GM12878 (cell line): ENCODE measurements at regions not wholly inside any gene's neighbourhood (a gene's known extent, or its start where the extent isn't known, plus 50 kb on each side); places are given as distances from the start of the nearest gene placed in this dataset.

Source experiments
- ATF7 ChIP-seq: fragments of 450-650 bp; IDR thresholded peaks from 2 replicates; pipeline ENCODE4 v1.6.1; 2016; ENCODE audit warnings: low read depth, mild to moderate bottlenecking
- BCL11A ChIP-seq: IDR thresholded peaks from 2 replicates; pipeline ENCODE4 v1.6.1; 2011; ENCODE audit warnings: low read depth, low read length
- CBX3 ChIP-seq: fragments of 200-600 bp; sonication (generic); IDR thresholded peaks from 2 replicates; pipeline ENCODE4 v1.6.1; 2016; ENCODE audit warnings: low read depth, borderline replicate concordance
- CREB1 ChIP-seq: IDR thresholded peaks from 2 replicates; pipeline ENCODE4 v1.6.1; 2012; ENCODE audit warnings: low read depth, mild to moderate bottlenecking, inconsistent platforms
- EED ChIP-seq: sonication (generic); IDR thresholded peaks from 2 replicates; pipeline ENCODE4 v1.6.1; 2016; ENCODE audit warnings: antibody characterized with exemption, low read depth
- ETV6 ChIP-seq, 2 experiments: fragments of 450-650 bp in 1 of 2; IDR thresholded peaks in 1 of 2; conservative IDR thresholded peaks in 1 of 2; 2 replicates each; pipeline ENCODE4 v1.6.1; 2014; ENCODE audit warnings: antibody characterized with exemption in 1 of 2, borderline replicate concordance in 1 of 2, low read depth in 1 of 2, mild to moderate bottlenecking in 1 of 2, moderate library complexity in 1 of 2
- HDGF ChIP-seq: fragments of 450-650 bp; IDR thresholded peaks from 2 replicates; pipeline ENCODE4 v1.6.1; 2016; ENCODE audit warnings: antibody characterized with exemption
- MTA3 ChIP-seq: IDR thresholded peaks from 2 replicates; pipeline ENCODE4 v1.6.1; 2012; ENCODE audit warnings: low read length, inconsistent platforms, borderline replicate concordance
- NFYB ChIP-seq: IDR thresholded peaks from 2 replicates; pipeline ENCODE4 v1.6.1; 2011; ENCODE audit warnings: low read depth, mild to moderate bottlenecking, low read length, improper control_type of control experiment, moderate library complexity; ENCODE audit not compliant: insufficient read depth
- PAX8 ChIP-seq: fragments of 450-650 bp; IDR thresholded peaks from 2 replicates; pipeline ENCODE4 v1.6.1; 2017; ENCODE audit warnings: mild to moderate bottlenecking, moderate library complexity
- RCOR1 ChIP-seq: conservative IDR thresholded peaks from 2 replicates; pipeline ENCODE4 v1.6.1; 2012; ENCODE audit warnings: low read depth, low read length, improper control_type of control experiment
- SUZ12 ChIP-seq: fragments of 200-600 bp; sonication (generic); IDR thresholded peaks from one replicate; pipeline ENCODE4 v1.6.1; 2018; ENCODE audit warnings: antibody characterized with exemption, mild to moderate bottlenecking; ENCODE audit not compliant: unreplicated experiment
- TBL1XR1 ChIP-seq: IDR thresholded peaks from 2 replicates; pipeline ENCODE4 v1.6.1; 2012; ENCODE audit warnings: low read depth, low read length, improper control_type of control experiment
- ZBED1 ChIP-seq: IDR thresholded peaks from 2 replicates; pipeline ENCODE4 v1.6.1; 2016; ENCODE audit warnings: borderline replicate concordance
- ZNF207 ChIP-seq: fragments of 450-650 bp; IDR thresholded peaks from 2 replicates; pipeline ENCODE4 v1.6.1; 2014; ENCODE audit warnings: antibody characterized with exemption, mild to moderate bottlenecking, borderline replicate concordance
- ZNF217 ChIP-seq: fragments of 450-650 bp; IDR thresholded peaks from 2 replicates; pipeline ENCODE4 v1.6.1; 2017; ENCODE audit warnings: antibody characterized with exemption, mild to moderate bottlenecking
- ZNF384 ChIP-seq: IDR thresholded peaks from 2 replicates; pipeline ENCODE4 v1.6.1; 2012; ENCODE audit warnings: low read depth, mild to moderate bottlenecking, low read length, improper control_type of control experiment, borderline replicate concordance
- TF ChIP-seq, protein P1 (sequence below): fragments of 450-650 bp; formaldehyde crosslinking; IDR thresholded peaks from 2 replicates; pipeline ENCODE4 v1.5.0; 2022; ENCODE audit warnings: mild to moderate bottlenecking, missing genetic modification characterization
- TF ChIP-seq, protein P2 (sequence below): IDR thresholded peaks from 2 replicates; pipeline ENCODE4 v1.6.1; 2012; ENCODE audit warnings: mild to moderate bottlenecking, low read depth, low read length
- TF ChIP-seq, protein P3 (sequence below): IDR thresholded peaks from 2 replicates; pipeline ENCODE4 v1.6.1; 2011; ENCODE audit warnings: borderline replicate concordance, low read depth, mild to moderate bottlenecking, moderate library complexity, low read length; ENCODE audit not compliant: insufficient read depth, poor library complexity, severe bottlenecking
- TF ChIP-seq, protein P4 (sequence below): fragments of 450-650 bp; IDR thresholded peaks from 2 replicates; pipeline ENCODE4 v1.6.1; 2014; ENCODE audit warnings: mild to moderate bottlenecking

DNA sequence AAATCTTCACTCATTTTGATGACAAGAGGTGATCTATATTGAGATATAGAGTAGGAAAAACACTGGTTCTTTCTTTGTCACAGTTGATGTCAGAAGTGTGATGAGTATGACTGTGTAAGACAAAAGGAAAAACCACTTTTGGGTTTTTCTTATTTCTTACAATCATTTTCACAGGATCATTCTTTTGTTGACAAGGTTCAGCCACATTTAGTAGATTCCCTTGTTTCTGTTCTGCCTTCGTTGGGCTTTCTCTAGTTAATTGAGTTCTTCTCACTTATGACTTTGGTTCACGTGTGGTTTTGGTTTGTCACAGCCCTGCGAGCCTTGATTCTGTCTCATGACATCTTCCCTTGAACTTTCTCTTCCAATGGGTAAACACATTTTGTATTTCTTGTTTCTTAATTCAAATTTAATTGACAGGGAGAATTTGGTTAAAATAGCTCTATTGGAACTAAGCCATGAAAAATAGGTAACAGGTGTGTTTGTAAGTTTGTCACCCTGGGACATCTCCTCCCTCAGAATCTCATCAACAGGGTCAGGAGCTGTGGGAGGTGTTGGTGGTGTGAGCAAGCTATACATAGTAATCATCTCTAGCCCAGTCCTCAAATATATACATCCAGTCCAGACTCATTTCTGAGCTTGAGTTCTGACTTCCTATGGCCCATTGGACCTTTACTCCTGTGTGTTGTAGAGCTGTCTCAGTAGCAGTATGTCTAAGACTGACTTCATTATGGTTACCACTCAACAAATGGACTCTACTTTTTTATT is 255.3 kb downstream of the BMP4 start (continued):
- TF ChIP-seq CBX3 (no peak), MTA3 (no peak), PAX8 (no peak), ZNF207 (no peak), HDGF (no peak), ZNF217 (peak; percentile 51; the same call in 1 of the 2 replicates), NFYB (no peak), BCL11A (0 out of 2 replicates have a peak, but pooled peaks have one; percentile 47), ZBED1 (peak; percentile 71; the same call in 1 of the 2 replicates), EED (peak; percentile 48; the same call in 1 of the 2 replicates), CREB1 (peak; percentile 78), SUZ12 (no peak), ETV6 (conservative IDR thresholded peaks at IDR 0.05 in 1 of 2, IDR thresholded peaks at IDR 0.05 in 1 of 2; ENCODE audit: borderline replicate concordance in 1 of 2, low read depth in 1 of 2) (no peak), TBL1XR1 (no peak), ATF7 (peak; percentile 94), ZNF384 (no peak), RCOR1 (no peak)
- TF ChIP-seq, protein P1, sequence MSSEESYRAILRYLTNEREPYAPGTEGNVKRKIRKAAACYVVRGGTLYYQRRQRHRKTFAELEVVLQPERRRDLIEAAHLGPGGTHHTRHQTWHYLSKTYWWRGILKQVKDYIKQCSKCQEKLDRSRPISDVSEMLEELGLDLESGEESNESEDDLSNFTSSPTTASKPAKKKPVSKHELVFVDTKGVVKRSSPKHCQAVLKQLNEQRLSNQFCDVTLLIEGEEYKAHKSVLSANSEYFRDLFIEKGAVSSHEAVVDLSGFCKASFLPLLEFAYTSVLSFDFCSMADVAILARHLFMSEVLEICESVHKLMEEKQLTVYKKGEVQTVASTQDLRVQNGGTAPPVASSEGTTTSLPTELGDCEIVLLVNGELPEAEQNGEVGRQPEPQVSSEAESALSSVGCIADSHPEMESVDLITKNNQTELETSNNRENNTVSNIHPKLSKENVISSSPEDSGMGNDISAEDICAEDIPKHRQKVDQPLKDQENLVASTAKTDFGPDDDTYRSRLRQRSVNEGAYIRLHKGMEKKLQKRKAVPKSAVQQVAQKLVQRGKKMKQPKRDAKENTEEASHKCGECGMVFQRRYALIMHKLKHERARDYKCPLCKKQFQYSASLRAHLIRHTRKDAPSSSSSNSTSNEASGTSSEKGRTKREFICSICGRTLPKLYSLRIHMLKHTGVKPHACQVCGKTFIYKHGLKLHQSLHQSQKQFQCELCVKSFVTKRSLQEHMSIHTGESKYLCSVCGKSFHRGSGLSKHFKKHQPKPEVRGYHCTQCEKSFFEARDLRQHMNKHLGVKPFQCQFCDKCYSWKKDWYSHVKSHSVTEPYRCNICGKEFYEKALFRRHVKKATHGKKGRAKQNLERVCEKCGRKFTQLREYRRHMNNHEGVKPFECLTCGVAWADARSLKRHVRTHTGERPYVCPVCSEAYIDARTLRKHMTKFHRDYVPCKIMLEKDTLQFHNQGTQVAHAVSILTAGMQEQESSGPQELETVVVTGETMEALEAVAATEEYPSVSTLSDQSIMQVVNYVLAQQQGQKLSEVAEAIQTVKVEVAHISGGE (CRISPR knock-in tag), result no peak
- TF ChIP-seq, protein P2, sequence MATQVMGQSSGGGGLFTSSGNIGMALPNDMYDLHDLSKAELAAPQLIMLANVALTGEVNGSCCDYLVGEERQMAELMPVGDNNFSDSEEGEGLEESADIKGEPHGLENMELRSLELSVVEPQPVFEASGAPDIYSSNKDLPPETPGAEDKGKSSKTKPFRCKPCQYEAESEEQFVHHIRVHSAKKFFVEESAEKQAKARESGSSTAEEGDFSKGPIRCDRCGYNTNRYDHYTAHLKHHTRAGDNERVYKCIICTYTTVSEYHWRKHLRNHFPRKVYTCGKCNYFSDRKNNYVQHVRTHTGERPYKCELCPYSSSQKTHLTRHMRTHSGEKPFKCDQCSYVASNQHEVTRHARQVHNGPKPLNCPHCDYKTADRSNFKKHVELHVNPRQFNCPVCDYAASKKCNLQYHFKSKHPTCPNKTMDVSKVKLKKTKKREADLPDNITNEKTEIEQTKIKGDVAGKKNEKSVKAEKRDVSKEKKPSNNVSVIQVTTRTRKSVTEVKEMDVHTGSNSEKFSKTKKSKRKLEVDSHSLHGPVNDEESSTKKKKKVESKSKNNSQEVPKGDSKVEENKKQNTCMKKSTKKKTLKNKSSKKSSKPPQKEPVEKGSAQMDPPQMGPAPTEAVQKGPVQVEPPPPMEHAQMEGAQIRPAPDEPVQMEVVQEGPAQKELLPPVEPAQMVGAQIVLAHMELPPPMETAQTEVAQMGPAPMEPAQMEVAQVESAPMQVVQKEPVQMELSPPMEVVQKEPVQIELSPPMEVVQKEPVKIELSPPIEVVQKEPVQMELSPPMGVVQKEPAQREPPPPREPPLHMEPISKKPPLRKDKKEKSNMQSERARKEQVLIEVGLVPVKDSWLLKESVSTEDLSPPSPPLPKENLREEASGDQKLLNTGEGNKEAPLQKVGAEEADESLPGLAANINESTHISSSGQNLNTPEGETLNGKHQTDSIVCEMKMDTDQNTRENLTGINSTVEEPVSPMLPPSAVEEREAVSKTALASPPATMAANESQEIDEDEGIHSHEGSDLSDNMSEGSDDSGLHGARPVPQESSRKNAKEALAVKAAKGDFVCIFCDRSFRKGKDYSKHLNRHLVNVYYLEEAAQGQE, result no peak
- TF ChIP-seq, protein P3, sequence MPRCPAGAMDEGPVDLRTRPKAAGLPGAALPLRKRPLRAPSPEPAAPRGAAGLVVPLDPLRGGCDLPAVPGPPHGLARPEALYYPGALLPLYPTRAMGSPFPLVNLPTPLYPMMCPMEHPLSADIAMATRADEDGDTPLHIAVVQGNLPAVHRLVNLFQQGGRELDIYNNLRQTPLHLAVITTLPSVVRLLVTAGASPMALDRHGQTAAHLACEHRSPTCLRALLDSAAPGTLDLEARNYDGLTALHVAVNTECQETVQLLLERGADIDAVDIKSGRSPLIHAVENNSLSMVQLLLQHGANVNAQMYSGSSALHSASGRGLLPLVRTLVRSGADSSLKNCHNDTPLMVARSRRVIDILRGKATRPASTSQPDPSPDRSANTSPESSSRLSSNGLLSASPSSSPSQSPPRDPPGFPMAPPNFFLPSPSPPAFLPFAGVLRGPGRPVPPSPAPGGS, result peak; percentile 78
- TF ChIP-seq, protein P4, sequence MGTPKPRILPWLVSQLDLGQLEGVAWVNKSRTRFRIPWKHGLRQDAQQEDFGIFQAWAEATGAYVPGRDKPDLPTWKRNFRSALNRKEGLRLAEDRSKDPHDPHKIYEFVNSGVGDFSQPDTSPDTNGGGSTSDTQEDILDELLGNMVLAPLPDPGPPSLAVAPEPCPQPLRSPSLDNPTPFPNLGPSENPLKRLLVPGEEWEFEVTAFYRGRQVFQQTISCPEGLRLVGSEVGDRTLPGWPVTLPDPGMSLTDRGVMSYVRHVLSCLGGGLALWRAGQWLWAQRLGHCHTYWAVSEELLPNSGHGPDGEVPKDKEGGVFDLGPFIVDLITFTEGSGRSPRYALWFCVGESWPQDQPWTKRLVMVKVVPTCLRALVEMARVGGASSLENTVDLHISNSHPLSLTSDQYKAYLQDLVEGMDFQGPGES, result no peak
